HG03135 (cell line): ENCODE measurements at regions not wholly inside any gene's neighbourhood (a gene's known extent, or its start where the extent isn't known, plus 50 kb on each side); places are given as distances from the start of the nearest gene placed in this dataset.
A peak's percentile ranks its signal among the peaks of the same experiment; 100 is the strongest.
"Not testable (repeated sequence)": the region's sequence is repeated elsewhere in the genome, so short reads cannot be mapped to it uniquely, and the experiment has no call there.

ENCODE experiments used
- ATAC-seq: cut with Tn5 transposase; IDR thresholded peaks from one replicate; pipeline ENCODE4 v1.9.1; 2021; ENCODE audit warnings: mild to moderate bottlenecking, moderate library complexity; ENCODE audit not compliant: unreplicated experiment

DNA sequence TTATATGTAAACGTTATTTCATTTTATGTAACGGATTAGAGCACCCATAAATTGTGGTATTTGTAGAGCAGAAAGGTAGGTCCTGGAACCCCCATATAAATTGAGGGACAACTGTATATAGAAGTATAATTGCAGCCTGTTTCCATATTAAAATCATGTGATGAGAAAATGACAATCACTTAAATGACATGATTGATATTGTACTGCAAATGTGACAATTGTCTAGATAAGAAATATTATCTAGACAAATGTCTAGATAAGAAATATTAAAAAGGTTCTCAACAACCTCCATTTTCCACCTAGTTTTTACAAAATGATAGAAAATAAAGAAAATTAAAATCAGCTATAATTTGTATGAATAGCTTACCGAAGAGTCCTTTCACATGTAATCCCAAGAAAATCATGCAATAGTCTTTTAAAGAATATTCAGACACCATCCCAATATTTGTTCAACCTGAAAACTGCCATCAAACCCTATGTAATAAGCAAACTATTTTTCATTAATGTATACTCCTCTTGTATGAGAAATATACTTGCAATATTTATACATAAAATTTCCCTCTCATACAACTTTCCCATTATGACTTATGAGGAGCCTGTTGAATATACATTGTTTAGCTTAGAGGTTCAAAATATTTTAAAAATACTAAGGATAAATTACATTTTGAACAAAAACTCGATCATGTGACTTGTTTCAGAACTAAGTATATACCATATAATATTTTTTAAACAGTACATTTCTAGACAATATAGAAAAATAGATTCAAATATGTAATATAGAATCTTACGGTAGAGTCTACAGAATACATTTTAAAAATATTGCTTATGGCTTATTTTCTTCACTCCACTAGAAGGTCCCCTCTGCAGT, 153.2 kb downstream of the CRPPA start:
- ATAC-seq = no peak

DNA sequence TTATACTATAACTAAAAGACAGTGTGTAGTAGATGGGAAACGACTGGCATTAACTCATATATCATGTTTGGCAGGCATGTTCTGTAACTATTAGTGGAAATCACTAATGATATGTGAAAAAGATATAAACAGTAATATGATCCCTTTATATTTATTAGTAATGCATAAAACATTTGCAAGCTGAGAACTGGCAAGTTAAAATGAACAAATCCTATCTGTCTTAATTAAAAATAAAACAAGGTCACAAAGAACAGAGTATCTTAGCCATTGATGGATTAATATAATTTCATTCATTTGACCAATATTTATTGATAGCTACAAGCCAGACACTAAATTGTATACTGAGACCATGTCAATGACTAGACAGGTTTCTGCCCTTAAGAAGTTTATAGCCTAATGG, 154.5 kb downstream of the CRPPA start:
- ATAC-seq = no peak

DNA sequence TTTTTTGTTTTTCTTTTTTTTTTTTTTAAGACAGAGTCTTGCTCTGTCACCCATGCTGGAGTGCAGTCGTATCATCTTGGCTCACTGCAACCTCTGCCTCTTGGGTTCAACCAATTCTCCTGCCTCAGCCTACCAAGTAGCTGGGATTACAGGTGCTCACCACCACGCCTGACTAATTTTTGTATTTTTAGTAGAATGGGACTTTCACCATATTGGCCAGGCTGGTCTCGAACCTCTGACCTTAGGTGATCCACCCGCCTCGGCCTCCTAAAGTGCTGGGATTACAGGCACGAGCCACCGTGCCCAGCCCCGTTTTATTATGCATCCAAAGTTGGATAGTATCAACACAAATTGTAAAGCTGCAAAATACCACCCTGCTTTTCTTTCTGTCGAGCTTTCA, 154.9 kb downstream of the CRPPA start:
- not testable (repeated sequence) for ATAC-seq

DNA sequence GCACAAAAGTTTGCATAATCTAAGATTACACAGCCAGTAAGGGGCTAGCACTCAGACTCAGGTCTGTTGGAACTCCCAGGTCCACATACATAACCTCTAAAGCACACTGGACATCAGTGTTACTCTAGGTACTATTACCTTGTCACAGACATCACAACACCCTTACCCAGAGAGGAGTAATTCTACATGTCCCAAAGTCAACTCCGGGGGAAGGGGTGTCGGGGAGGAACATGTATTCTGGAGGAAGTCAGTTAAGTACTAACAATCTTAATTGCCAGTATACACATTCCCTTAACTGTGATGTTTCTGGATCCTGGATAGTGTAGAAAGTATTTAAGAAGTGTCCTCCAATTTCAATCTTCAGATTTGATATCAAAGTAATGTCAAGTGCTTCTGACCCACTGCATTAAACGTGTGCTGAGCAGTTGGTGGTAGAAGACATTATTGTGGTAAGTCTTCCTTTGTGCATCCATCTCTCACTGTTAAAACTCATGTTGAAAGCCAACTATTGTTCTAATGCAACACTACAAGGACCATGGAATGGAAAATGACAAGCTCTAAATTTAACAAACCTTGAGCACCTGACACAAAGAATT, 155.4 kb downstream of the CRPPA start:
- ATAC-seq = no peak

- no peak for ATAC-seq
Measured at GRCh38 chr7:16264823-16265804, 156.2 kb downstream of the CRPPA start.

GRCh38 chr7:16264036-16264819, 157.1 kb downstream of the CRPPA start:
- no peak for ATAC-seq

GRCh38 chr7:16263377-16263776, 158.0 kb downstream of the CRPPA start:
- not testable (repeated sequence) for ATAC-seq

GRCh38 chr7:16261654-16262053, 159.7 kb downstream of the CRPPA start:
- no peak for ATAC-seq

- ATAC-seq = no peak
Measured at GRCh38 chr7:16261100-16261499, 160.2 kb downstream of the CRPPA start.

DNA sequence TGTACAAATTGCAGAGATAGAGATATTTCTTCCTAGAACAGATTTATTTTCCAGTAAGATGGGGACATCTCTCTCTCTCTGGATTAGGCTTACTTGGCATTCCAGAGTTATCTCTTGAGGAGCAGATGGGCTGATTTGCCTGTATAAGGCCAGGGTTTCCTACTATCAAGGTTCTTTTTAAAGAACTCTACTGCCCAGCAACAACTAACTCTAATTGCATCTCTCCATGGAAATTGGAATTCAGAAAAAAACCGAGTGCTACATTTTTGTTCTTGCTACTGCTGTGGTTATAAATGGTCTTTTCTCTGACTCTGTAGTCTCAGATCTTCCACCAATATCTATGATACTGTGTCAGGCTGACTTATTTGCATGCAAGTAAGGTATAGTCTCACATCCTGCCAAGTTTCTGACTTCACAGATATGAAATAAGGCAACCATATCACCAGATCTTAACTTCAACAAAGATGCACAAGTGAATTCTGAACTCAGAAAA, 161.1 kb downstream of the CRPPA start:
- ATAC-seq = peak; percentile 88

DNA sequence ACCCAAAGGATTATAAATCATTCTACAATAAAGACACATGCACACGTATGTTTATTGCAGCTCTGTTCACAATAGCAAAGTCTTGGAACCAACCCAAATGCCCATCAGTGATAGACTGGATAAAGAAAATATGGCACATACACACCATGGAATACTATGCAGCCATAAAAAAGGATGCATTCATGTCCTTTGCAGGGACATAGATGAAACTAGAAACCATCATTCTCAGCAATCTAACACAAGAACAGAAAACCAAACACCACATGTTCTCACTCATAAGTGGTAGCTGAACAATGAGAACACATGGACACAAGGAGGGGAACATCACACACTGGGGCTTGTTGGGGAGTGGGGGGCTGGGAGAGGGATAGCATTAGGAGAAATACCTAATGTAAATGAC, 164.9 kb downstream of the CRPPA start:
- ATAC-seq = not testable (repeated sequence)

- not testable (repeated sequence) for ATAC-seq
Measured at GRCh38 chr7:16255952-16256351, 165.4 kb downstream of the CRPPA start.

DNA sequence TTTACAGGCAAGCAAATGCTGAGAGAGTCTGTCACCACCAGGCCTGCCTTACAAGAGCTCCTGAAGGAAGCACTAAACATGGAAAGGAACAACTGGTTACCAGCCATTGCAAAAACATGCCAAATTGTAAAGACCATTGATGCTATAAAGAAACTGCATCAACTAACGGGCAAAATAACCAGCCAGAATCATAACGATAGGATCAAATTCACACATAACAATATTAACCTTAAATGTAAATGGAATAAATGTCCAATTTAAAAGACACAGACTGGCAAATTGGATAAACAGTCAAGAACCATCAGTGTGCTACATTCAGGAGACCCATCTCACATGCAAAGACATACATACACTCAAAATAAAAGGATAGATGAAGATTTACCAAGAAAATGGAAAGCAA, 170.7 kb downstream of the CRPPA start:
- ATAC-seq = not testable (repeated sequence)

DNA sequence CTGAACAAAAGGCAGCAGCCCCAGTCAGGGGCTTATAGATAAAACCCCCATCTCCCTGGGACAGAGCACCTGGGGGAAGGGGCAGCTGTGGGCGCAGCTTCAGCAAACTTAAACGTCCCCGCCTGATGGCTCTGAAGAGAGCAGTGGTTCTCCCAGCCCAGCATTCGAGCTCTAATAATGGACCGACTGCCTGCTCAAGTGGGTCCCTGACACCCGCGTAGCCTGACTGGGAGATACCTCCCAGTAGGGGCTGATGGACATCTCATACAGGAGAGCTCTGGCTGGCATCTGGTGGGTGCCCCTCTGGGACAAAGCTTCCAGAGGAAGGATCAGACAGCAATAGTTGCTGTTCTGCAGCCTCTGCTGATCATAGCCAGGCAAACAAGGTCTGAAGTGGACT, 172.1 kb downstream of the CRPPA start:
- not testable (repeated sequence) for ATAC-seq

- ATAC-seq = not testable (repeated sequence)
Measured at GRCh38 chr7:16248556-16248955, 172.8 kb downstream of the CRPPA start.

- no peak for ATAC-seq
Measured at GRCh38 chr7:16244469-16244868, 176.9 kb downstream of the CRPPA start.

GRCh38 chr7:16242920-16243319, 178.4 kb downstream of the CRPPA start:
- ATAC-seq = no peak

DNA sequence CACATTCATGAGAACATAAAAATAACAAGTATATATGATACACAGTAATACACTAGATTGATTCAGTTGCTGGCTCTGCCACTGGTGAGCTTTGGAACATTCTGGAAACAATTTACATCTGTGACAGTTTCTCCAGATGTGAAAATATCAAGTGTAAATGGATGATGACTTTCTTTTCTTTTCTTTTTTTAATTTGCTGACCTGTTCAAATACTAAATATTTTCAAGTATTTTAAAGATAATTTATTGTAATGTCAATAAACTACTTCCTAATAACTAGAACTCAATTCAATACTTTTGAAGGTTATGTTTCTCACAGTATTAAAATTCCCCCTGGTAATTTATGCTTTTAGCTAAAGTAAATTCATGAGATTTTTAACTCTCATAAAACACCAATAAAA, 180.3 kb downstream of the CRPPA start:
- ATAC-seq = no peak

GRCh38 chr7:16236381-16236780, 185.0 kb downstream of the CRPPA start:
- ATAC-seq = no peak
